ENCODE measurements at regions not wholly inside any gene's neighbourhood (a gene's known extent, or its start where the extent isn't known, plus 50 kb on each side); places are given as distances from the start of the nearest gene placed in this dataset.

DNA sequence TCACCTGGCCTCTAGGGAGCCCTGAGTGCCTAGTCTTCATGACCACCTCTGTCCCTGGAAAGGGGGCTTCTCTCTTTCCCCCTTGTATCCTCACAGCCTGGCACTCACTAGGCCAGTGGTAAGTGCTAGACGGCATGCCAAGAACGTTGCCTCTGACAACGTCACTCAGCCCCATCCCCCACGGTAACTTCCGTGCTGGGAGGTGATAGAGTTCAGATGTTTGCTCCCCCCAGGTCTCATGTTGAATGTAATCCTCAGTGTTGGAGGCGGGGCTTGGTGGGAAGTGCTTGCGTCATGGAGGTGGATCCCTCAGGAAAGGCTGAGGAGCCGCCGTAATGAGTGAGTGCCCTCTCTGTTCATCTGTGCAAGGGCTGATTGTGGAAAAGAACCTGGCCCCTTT lies 343.3 kb upstream of the MKI67 start:
- no peak for ATAC-seq

DNA sequence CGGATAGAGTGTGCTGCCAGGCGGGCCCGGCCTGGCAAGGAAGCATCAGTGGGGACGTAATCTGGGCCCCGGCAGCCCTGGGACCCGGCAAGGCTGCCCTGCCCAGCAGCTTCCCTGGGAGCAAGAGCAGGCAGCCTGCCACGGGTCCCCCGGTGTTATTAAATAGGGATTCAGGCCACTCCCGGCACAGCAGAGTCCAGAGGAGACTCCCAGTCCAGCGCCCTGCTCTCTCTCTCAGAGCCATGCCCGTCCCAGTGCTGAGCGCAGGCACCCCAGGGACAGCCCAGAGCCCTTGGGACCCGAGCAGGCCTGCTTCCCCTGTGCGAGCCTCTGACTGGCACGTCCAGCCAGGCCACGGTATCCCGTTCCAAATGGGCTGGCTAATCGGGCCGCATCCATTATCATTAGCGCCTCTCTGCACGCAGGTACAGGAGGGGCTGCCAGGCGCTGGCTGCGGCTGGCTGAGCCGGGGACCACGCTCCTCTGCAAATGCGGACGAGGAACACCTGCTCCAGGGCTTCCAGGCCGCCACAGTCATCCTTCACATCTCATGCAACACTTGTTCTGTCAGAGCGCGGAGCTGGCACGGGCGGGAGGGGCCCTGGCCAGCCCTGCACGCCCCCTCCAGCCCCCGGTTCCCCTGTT lies 344.2 kb upstream of the MKI67 start:
- DNase-seq (no peak), ATAC-seq (no peak)

More for the DNA sequence above, 343.3 kb upstream of the MKI67 start:
- no peak for DNase-seq

DNA sequence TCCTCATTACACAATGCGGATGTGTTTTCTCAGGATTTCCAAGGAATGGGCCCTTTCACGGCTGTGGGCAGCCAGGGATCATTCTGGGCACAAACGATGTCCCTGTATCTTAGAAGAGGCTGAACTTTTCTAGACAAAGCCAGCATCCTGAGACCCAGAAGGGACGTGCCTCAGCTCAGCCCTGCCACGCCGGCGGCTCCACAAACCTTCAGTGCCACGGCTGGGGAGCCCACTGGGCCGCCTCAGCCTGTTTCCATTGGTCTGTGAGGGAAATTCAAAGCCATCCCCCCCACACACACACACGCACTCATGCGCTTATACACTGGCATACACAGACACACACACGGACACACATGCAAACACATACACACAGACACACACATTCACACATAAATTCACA lies 344.9 kb upstream of the MKI67 start:
- ATAC-seq = no peak
- no peak for DNase-seq

DNA sequence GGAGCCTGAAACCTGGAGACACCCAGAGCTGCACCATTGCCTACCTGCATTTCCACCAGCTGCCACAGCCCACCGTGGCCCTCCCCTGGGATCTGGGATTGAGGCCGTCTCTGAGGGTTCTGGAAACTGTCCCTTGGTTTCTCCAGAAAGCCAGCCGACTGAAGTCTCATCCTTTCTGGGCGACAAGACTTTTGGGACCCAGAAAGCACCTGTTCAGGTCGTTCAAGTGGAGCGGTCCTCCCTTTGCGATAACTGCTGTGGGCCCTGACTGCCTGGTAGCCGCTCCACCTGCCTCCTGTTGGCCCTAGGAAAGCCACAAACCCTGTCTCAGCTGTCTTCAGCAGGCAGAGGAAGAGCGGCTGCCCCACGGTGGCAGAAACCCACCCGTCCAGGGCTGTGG lies 346.0 kb upstream of the MKI67 start:
- DNase-seq = no peak
- no peak for ATAC-seq

DNA sequence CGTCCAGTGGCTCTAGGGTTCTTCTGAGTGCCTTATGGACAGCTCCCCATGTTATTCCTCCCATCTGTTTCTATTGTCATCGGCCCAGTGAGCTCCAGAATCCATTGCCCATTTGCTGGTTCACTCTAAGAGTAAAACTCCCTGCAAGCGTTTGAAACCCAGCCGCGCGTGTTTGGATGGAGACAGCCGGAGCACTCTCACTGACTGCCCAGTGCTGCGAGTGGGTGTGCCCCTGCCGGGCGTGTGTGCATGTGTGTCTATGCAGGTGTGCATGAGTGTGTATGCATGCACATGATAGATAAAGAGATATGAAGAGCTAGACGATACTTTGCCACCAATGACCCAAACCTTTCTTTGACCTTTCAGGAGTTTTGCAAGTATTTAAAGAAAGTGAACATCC lies 347.2 kb upstream of the MKI67 start:
- ATAC-seq = no peak

DNA sequence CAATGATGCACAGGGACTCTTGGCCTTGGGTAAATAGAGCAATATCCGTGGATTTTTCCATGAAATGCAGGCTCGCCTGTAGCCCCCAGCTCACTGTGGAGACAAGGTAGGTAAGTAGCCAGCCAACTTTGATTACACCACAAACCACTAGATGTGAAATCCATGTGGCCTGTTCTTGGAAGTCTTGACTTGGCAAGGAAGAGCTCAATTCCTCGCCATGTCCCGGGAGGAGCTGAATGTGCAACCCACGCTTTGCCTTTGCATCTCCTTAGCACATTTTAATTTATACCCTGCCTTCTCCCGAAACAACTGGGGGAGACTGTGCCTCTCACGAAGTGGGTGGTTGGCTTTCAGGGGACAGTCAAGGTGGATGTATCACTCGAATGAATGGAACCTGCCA lies 347.7 kb upstream of the MKI67 start:
- no peak for ATAC-seq
- no peak for DNase-seq

More for the DNA sequence above, 347.2 kb upstream of the MKI67 start:
- DNase-seq = no peak

DNA sequence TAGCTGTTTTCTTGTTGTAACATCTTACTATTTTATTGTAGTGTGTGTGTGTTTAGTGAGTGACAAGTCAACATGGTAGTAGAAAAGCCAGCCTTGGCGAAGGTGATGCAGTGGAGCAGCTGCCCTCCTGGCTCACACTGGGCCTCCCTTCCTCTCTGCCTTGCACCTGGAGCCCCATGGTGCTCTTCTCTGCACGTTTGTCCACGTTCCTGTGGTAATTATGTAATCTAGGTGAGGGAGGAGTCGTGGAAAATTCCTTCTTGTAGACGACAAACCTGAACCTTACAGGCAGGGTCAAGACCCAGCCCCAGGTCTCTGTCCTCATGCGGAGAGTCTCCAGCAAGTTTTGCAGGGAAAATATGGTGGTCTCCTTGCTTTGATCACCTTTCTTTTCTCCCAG lies 348.3 kb upstream of the MKI67 start:
- ATAC-seq (no peak), DNase-seq (no peak)

DNA sequence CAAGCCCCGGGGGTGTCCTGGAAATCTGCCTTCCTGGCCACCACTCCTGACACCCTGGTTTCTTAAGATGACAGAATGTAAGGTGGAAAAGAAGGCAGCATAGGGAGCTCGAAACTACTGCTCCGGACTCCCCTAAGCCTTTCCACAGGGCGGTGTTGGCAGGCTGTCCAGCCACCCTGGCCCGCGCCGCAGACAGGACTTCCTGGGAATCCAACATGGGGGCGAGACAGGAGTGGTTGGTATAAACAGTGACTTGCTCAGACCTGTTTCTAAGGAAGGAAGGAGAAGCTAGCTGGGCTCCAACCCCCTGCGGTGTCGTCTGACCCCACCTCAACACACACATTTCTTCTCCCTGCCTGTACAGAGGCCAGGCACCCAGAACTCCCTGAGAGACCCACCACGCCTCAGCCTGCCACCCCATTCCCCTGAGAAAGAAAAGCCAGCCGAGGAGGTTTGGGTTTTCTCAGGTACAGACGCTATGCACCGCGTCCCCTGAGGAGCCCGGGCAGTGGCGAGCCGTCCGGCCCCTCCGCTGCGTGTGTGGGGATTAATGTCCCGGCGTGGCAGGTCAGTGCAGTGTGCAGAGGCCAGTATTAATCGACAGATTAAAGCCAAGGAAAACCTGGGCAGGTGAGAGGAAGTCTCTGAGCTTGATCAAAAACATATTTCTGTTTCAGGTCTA lies 349.6 kb upstream of the MKI67 start:
- ATAC-seq (no peak), DNase-seq (no peak)

DNA sequence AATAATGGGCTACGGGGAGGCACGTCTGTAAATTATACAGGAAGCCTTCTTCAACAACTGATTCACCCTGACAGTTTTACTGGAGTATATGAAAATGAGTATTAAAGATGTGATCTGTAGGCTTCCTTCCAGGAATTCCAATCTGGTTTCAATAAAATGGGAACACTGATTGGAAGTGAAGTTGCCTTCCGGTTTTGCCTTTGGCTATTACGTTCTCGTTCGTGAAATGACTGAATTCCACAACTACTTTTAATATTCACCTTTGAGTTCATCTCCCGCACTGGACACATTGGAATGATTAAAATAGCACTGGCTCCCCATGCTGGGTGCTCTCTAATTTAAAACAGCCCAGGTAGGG lies 350.1 kb upstream of the MKI67 start:
- DNase-seq = no peak

DNA sequence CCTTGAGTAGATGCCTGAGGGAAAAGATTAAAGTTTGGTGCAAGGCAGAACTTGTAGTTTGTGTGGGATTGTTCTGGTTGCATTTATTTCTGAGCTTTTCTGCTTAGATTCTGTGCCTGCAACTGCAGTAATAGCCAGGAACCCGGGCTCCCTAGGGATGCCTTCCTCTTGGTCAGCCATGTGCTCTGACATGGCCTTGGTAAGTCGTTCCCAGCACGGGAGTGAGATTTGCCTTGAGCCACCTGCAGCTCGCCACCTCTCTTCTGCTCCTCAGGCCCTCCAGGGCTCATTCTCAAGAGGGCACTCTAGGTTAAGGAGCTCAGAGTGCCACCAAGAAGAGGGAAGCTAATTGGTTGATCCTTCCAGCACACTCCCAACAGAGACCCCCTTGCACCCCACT lies 350.6 kb upstream of the MKI67 start:
- DNase-seq (no peak), ATAC-seq (no peak)

More for the DNA sequence above, 350.1 kb upstream of the MKI67 start:
- no peak for ATAC-seq

DNA sequence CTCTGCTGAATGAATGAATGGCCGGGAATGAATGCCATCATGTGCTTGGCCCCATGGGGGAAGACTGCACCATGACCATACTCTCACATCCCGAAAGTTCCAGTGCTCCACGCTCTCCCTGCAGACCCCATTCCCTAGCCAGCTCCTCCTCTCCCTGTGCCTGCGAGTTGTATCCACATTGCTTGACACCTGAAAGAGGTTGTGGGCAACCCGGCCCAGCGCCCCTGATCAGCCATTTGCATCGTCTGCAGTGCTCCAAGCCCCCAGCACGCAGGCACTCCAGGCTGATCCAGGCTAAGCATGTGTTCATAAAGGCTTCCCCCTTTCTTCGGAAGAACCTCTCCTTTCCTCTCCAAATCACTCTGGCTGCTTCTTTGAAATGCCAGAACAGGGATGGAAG lies 354.4 kb upstream of the MKI67 start:
- ATAC-seq = no peak
- DNase-seq = no peak

DNA sequence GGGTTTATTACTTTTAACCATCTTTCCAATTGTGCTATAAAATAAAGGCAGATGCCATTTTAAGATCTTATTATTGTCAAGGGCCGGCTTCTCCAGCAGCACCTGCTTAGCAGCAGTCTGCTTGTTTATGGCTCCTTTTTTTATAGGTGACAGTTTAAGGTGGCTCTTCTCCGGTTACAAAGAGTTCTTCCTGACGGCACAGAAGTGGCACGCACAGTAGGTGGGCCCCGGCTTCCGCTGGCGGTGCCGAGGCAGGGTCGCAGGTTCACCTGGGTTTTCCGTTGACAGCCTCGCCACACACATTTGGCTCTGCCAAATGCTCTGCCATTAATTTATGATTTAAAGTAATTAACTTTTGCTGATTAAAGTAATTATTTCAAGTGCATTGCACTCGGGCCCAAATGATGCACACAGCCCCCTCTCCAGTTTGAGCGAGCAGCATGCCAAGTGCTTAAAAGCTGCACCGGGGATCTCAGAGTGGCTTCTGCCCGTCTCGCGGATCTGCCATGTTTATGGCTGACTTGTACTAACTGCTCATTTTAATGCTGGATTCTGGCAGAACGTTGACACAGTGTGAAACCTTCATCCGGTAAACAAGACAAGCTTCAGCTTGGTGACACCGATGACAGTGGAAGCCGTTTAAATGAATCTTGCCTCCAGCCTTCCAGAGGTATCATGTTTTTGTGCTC lies 355.1 kb upstream of the MKI67 start:
- no peak for ATAC-seq
- no peak for DNase-seq

DNA sequence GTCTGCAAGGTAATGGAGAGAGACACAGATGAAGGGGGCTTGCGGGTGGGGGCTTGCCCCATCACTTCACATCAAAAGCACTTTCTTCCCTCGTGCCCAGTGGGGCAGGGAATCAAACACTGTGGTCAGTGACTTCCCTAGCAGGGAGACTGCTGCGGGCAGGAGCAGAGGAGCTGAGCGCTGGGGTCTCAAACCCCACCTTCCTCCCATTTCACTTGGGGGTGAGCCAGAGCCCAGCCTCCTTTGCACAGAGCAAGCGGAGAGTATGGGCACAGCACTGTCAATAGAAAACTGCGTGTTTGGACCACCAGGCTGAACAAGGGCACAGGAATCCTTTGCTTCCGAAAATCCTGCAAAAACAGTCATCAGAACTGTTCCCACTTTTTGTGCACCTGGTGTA lies 355.8 kb upstream of the MKI67 start:
- ATAC-seq = no peak

DNA sequence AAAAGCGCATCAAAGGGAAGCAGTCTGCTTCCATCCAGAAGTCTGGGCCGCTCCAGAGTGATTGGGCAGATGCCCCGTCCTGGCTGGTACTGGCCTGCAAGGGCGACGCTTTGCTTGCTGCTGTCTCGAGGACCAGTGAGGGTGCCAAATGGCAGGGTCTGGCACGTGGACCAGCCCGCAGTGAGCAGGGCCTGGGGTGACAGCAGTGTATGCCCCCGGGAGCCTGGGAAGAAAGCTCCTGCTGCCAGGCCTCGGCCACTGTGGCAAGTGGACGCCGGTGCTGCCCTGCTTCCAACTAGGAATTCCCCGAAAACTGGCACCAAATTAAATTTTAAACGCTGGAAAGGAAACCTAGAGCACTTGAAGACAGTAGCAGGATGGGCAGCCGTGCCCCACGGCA lies 357.0 kb upstream of the MKI67 start:
- no peak for ATAC-seq
- no peak for DNase-seq

More for the DNA sequence above, 355.8 kb upstream of the MKI67 start:
- no peak for DNase-seq

DNA sequence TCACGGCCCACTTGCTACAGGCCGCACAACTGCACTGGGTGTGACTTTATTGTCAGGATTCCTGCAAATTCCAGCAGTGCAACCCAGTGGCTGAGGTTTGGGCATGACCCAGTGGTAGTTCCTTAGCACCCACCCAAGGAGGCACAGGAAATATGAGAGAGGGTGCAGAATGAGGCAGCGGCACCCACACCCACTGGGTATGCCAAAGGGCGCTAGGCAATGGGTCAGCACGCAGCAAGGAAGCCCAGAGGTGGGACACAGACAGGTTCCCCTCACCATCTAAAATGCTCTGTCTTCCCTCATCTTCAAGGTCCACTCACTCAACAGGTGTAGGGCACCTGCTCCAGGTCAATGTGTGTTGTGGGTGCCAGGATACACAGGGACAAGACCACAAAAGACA lies 357.8 kb upstream of the MKI67 start:
- ATAC-seq (no peak), DNase-seq (no peak)

DNA sequence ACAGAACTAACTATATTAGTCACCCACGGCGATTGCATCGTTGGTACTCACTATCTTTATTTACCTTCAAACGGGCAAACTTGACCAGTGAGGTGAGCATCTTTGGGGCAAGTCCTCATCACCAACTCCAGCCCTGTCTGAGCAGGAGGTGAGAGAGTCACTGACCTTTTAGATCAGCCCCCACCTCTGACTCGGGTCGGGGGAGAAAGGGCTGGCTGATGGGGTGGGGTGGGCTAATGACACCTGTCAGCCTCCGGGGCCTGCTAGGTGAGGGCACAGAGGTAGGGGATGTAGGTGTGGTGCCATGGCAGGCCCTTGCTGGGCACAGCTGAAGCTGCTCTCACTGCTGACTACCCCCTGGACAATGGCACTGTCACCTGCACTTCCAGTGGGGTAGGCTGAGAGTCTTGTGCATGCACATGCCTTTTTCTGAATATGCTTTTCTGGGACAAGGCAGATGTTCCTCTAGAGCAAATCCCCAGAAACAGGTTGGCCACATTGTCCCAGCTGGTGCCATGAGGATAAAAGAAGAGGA lies 359.5 kb upstream of the MKI67 start:
- ATAC-seq (no peak), DNase-seq (no peak)

DNA sequence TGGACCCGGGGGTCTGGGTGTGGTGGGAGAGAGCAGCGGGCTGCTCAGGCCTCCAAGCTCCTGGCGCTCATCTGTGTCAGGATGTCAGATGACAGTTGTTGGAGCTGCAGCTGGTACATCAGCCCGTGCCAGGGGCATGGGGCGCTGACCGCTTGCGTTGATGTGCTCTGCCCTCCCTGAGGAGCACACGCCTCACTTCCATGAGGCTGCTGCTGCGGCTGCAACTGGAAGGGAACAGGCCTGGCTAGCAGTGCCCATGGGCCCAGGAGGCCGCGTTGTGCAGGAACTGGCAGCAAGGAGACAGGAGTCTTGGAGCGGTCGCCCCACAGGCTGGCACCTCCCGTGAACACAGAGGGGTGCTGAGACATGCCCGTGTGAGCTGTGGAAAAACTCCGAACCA lies 361.3 kb upstream of the MKI67 start:
- no peak for DNase-seq
- ATAC-seq = no peak

DNA sequence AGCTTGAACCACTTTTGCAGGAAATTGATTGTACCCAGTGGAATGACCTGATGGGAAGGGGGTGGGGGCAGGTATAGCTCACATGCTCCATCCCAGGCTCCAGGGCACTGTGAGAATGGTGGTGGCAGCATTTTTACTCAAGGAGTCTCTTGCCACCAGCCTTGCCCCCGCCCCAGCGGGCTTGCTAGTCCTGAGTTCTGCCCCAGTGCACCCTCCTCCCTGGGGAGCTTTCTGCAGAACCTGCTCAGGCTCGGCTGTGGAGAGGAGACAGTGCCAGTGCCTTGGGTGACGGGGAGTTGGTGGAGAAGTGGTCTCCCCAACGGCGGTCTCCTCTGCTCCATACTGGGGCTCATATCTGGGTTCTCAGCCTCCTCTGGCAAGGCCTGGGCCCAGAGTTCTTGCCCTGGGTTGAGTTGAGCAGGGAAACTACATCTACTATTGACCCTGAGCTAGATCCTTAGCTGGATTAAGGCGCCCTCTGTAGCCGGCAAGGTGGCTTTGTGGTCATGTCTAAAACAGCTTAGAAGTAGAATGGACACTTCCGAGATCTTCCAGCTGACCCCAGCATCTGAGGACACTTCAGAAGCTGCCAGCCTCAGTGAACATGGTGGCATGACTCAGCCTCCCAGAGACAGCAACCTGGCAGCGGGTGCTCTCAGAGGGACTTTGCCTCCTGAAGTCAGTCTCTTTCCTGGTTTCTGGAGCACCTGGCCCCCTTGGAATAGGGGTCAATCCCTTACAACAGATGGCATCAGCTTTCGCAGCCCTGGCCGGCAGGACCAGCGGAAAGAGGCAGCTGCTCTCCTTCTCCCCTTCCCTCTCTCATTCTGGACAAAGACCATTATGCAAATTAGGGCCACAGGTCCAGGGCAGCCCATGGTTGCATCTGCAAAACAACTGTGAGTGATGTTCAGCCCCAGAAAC lies 363.4 kb upstream of the MKI67 start:
- ATAC-seq = no peak
- DNase-seq = no peak

DNA sequence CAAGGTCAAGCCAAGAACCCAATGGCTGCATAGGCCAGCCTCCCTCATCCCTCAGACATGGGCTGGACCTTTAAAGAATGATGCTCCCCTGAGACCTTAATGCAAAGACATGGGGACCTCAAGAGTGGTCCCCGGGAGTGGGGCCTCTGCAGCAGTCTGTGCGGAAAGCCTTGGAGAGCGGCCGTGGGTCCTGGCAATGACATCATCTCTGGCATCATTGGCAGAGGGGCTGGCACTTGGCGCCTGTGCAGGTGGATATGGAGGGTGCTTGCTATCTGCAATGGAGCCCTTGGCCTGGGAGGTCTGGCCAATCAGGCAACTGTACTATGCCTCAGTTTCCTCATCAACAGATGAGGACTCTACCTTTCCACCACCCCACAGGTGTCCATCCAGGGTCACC lies 365.5 kb upstream of the MKI67 start:
- DNase-seq (no peak), ATAC-seq (no peak)

DNA sequence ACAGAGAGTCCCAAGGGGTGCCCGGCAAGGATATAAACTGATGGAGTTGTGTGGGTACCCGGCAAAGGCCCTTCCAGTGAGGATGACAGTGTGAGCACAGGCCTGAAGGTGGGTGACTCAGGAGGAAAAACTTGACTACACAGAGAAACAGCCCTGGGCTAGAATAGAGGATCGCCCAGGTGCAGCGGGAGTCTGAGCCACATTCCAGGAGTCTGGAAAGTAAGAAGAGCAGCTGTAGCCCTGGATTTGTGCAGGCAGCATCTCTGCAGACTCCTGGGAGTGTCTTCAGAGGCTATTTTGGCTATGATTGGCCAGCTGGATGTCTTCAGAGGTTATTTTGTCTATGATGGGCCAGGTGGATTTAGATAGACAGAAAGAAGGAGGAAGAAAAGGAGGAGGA lies 367.6 kb upstream of the MKI67 start:
- ATAC-seq (no peak), DNase-seq (no peak)

DNA sequence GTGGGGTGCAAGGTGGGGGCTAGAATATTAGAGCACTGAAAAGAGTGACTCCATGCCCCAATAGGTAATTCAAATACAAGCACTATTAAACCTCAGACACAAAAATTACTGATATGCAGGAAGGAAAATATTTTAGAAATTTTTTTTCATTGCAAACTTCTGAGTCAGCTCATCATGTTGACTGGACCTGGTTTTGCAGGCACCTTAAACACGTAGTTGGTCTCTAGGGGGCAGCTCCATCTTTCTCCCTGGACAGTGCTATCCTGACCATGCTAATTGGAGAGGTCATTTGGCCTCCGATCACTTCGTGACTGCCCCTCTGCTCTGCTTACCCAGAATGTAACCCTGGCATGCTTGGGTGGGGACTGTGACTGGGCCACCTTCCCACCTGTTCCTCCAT lies 368.4 kb upstream of the MKI67 start:
- ATAC-seq (no peak), DNase-seq (no peak)

DNA sequence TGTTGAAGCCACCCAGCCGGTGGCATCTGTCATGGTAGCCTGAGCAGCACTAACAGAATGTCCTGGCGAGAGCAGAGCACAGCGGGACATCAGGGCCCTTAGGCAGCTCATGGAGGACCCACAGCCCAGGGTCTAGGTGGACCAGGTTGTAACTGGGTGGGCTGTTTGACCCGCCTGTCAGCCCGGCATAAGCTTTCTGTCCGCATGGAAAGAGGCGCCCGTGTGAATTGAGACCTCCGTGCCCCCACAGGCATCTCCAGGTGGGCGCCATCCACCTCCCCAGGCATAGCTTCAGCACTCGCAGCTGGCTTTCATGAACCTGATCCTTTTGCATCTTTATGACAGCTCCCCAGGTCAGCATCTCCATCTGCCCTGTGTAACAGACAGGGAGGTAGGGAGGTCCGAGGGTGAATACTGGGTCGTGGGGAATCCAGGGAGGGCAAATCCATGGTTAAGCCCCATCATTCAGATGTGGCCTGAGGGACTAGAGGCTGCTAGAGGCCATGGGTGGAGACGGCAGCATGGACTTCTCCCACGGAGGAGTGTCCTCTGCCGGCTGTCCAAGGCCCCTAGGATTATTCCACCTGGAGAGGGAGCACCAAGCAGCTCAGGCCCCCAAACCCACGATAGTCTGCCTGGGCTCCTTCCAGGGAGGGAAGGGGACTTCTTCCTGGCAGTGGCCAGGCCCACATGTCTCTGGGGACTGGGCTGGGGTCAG lies 371.6 kb upstream of the MKI67 start:
- no peak for DNase-seq
- ATAC-seq = no peak

Data from stimulated activated naive CD8-positive, alpha-beta T cell treated with anti-CD3 and anti-CD28 coated beads, Interleukin-15, Interleukin-2, amounts not matched to agents 100 U/mL and 50 U/mL, for 24 hours (primary cell).